ENCODE measurements at regions not wholly inside any gene's neighbourhood (a gene's known extent, or its start where the extent isn't known, plus 50 kb on each side); places are given as distances from the start of the nearest gene placed in this dataset.

DNA sequence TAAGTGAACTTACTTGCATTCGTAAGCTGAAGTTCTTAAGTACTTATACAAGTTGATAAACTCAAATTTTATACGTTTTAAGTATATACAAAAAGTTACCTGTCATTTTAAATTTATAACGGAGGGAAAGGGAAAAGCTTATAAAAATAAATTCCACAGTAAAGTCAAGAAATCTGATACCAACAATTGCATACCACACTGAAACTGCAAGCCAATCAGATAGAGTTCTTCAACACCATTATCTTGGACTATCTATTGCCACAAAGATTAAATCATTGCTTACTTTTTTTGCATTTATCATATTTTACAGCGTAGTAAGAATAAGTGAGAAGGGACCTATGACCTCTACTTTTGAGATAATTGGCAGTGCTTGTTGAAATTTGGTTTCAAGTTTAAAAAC, 386.7 kb downstream of the TFAP2A start:
- DNase-seq = no peak

DNA sequence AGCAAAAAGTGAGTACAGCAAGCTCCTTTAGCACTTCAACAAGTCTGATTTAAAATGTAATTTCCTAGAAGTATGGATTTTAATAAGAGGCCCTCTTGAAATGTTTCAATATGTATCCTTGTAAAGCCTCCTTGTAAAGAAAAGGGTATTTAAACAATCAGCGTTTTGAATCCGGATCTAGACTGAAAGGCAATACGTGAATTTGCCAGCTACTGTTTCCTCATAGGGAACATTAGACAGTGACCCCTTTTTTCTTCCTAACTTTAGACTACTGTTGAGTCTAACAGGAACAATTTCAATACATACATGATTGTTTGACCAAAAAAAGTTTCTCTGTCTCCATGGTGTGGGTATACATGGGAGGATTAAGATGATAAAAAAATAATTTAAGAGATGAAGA, 395.0 kb downstream of the TFAP2A start:
- no peak for DNase-seq

DNA sequence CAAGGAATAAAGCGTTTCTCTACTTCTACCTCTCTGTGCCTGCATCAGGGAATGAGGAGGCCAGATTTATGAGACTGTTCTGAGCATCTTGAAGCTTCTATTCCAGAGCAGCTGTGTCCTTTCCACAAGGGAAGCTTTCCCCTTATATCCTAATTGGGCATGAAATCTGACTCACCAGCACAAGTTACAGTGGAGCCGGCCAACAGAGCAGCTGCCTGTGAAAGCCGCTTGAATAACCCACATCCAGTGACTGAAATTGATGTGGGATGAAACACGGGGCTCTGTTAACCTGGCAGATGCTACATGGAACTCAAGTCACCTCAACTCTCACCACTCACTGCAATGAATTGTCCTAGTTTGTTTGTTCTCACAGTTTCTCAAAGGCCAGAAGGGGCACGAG, 400.3 kb downstream of the TFAP2A start:
- DNase-seq = no peak

DNA sequence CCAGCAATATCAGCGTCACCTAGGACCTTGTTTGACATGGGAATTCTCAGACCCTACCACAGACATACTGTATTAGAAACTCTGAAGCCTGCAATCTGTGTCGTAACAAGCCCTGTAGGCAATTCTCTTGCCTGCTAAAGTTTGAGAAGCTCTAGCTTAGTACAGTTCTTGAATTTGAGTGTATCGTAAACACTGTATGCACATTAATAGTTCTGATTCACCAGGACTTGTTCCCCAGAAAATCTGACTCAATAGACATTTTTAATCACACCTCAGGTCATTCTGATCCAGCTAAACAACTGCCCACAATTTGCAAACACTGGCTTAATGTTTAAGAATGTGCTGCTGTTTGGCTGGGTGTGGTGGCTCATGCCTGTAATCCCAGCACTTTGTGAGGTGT, 414.3 kb downstream of the TFAP2A start:
- no peak for DNase-seq

DNA sequence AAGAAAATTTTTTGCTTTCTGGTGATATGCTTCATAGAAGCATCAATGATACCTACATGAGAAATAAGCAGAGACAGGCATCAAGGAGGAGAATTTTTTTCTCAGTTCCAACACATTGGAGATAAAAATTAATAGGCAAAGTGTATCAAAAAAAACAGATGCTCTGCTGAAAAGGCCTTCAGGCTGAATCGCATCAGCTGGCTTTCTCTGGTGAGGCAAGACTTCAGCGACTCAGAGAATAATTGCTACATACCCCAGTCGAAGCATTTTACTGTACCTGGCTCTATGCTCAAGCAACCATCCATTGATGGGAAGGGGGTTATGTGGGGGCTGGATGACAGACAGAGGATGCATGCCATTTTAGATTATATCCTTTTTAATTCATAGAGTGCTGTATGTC, 415.1 kb downstream of the TFAP2A start:
- no peak for DNase-seq

DNA sequence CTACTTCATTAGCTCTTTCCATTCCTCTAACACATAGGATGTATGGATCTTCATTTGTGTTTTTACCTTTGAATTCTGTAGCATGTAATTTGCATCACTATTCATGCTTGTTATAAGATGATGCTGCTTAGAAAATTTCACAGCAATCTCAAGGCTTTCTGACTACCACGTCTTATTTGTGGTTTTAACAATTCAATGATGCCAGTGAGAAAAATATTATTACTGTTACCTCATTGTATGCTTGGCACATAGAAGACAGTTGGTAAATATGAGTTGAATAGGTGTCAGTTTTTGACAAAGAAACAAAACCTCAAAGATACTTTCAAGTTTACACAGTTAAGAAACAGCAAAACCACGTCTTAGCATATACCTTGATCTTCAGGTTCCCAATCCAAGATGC, 428.6 kb downstream of the TFAP2A start:
- no peak for DNase-seq

DNA sequence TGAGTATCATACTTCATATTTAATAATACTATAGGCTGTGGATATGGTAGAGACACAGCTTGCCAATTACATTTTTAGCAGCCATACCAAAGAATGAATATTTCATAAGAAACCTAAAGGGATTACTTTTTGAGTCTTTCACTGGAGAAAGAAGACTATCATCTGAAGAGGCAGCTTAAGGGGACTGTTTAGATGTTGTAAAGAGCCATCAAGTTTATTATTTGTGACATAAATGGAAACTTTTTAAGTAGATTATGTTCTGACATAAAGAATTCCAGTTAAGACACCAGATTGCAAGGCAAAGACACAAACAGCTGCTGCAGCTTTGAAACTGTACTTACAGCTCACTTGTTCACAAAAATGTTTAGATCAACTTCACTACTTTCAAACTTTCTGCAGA, 429.4 kb downstream of the TFAP2A start:
- DNase-seq = no peak

DNA sequence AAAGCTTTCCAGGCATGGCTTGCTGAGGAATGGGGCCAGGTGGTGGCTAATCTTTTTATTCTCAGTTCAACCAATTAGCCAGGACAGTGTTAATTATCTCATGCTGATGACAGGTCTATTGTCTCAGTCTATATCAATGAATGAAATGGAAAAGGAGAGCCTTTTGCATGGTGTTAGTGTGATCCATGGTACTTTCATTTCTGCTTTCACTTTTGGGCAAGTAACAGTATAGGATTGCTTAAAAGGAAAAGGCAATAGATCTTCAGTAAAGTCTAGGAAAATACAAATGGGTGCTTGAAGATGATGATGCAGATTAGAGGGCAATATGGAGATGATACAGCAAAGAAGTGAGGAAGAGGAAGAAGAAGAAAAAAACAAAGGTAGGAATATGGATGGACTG, 430.3 kb downstream of the TFAP2A start:
- DNase-seq = no peak

DNA sequence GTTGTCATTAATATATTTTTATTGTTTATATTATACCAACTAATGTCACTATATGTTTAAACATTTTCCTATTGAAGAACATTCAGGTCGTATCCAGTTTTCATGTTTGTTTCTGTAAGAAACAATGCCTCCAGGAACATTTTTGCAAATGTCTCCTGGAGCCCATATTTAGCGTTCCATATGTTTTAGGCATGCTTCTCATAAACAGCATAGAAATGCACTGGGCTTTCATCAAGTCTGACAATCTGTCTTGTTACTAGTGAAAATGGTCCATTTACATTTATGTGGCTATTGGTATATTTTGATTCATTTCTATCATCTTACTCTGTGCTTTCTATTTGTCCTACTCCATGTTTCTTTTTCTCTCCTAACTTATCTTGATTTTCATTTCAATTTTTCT, 431.7 kb downstream of the TFAP2A start:
- DNase-seq = no peak

DNA sequence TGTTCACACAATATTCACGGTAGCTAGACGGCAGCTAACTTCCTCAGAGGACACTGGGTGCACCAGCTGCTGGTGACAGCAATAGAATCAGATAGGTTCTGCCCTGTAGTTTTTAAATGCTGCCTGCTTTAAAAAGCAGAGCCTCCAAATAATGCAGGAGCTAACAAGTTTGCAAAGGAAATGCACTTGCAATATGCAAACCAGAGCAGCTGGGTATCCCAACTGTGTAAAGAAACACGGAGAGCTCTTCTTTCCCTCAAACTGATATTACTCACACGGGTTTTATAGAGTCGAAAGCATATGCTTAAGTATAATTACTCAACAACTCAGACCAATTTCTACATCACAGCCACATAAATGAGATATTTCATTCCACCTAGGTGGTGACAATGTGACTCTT, 432.7 kb downstream of the TFAP2A start:
- no peak for DNase-seq

DNA sequence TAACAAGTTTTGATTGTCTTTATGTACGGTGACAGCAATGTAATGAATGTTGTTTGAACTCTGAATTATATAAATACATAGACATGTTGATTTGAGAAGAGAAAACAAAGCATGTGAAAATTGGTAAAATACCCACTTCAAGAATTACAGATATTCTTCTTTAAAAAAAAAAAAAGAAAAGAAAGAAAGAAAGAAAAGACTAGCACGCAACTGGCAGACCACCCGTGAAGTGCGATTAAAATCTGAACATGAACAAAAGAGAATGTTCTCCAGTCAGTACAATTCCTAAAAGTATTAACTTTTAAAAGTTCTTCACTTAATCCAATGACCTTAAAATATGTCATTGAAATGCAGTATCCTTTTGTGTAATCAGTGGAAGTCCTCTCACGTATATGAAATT, 434.9 kb downstream of the TFAP2A start:
- no peak for DNase-seq

DNA sequence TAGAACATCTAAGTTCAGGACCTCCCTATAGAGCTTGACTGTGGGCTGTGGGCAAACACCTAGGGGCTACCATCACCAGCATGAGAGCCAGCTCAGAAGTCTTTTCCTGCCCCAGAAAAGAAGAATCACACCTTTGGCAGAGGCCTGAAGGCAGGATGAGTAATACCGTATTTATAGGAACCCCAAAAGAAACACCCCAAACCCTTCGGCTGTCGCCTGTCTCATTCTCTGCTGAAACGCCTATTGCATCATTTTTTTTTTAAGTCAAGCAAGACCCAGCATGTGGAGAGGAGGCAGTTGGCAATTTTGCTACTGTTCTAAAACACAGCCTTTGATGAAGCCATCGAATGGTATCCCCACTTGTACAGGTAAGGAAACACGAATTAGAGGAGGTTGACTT, 436.4 kb downstream of the TFAP2A start:
- DNase-seq = no peak

DNA sequence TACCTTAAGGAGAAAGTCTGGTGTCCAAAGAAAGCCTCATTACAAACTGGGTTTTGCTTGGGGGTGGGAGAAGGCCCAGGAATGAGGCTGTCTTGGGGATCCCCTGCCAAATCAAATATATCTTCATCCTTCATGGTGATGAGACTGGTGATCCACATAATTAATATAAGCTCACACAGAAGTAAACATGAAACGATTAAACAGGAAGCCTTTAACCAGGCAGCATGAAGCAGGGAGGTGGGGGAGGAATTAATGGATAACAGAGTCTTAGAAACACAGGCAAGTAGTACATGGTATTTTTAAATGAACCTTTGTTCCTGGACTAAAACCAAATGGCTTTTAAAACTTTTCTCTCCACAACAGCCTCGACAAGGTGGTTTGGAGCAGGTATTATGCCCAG, 437.5 kb downstream of the TFAP2A start:
- DNase-seq = no peak

DNA sequence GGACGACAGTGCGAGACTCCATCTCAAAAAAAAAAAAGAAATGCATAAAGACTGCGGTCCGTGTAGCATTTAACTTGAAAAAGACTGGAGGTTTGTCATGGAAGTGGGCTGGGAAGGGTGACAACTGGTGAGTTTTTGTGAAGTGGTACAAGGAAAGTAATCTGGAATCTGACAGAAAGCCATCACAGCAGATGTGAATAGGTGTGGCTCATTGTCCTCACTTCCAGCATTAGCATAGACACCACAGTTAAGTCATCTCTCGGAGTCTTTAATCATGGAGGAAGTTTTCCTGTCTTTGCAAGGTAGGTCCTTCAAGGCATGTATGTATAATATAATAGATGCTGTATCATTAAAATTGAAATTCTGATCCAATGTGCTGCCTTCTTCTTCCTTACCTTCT, 453.2 kb downstream of the TFAP2A start:
- DNase-seq = no peak

DNA sequence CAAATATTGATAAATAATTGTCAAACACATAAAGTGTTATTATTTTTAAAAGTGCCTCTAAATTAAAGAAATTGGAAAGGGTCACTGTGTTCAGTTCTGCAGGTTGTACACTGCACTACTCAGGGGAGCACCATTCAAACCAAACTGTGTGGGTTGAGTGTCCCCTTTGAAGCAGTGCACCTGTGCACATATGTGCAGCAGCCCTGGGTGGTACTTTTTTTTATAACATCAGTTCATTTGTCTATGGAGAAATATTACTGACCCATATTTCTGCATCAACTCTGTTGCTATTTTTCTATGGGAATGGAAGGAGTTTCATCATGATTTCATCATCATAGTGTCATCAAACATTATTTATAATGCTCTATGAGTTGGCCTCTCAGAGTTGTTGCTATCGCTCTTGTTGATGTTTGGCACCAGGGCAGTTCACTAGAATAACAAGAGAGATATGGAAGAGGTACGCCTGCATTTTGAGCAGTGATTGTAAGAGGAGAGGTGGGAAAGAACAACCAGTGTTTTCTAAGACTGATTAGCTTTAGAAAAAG, 457.6 kb downstream of the TFAP2A start:
- no peak for DNase-seq

DNA sequence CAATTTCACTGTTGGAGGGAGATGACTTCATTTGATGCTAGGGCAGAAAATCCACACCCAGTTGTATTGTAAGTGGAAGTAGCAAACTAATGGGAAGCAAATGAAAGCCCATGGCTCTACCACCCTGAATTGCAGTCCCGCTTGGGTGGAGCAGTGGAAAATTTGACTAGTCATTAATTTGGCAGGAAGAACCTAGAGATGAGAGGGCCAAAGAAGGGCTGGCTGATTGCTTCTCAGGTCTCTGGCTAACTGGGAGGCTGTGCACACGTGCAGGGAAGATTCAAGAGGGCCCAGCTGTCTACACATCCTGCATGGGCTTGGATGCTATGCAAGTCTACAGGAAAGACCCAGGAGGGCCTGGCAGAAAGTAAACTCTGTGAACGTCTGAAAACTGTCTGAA, 466.2 kb downstream of the TFAP2A start:
- no peak for DNase-seq

DNA sequence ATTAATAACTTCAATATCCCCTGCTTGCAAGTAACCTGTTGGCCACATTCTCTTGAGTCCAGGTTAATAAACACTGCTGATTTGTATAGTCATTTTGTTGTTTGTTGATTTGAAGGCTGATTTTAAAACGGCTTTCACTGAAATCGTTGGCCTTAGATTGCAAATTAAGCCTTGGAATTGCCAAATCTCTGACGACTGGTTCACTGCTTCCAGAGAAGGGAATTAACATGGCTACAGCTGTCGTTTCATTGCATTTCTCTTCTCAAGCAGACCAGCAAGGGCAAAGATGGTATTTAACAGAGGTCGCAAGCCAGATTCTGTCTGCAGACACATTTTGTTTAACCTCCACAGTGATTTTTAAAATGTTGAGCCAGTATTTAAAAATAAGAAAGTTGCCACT, 470.9 kb downstream of the TFAP2A start:
- no peak for DNase-seq

DNA sequence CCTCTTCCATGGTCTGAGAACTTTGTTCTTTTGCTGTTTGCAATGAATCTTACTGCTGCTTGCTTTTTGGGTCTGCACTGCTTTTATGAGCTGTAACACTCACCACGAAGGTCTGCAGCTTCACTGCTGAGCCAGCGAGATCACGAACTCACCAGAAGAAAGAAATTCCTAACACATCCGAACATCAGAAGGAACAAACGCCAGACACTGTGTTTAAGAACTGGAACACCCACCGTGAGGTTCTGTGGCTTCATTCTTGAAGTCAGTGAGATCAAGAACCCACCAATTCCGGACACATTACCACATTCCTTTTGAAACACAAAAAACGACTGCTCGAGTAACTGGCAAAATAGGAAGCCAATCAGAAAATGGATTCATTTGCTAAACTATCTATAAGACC, 471.8 kb downstream of the TFAP2A start:
- no peak for DNase-seq

DNA sequence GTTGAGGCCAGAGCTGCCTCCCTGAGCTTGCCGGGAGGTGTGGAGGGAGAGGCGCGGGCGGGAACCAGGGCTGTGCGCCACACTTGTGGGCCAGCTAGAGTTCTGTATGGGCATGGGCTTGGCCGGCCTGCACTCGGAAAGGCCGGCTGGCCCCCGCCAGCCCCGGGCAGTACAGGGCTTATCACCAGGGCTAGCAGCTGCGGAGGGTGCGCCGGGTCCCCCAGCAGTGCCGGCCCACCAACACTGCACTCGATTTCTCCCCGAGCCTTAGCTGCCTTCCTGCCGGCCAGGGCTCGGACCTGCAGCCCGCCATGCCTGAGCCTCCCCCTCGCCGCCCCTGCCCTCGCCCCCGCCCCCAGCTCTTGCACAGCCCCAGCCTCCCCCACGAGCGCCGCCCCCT, 472.7 kb downstream of the TFAP2A start:
- DNase-seq = no peak

DNA sequence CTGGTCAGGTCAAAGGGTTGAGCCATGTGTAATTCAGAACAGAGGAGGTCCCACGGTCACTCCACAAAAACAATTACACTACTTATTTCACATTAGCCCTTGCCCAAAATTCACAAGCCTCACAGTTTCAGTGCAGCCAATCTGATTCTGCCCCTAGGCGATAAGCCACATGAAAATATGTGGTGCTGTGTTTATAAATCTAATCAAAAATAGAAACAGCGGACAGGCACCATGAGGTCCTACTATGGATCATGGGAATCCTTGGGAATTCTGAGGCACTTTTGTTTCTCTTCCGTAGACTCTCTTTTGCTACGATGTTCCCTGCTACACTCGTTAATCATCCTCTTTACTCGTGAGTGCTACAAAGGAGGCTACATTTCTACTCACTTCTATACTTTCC, 476.1 kb downstream of the TFAP2A start:
- no peak for DNase-seq

DNA sequence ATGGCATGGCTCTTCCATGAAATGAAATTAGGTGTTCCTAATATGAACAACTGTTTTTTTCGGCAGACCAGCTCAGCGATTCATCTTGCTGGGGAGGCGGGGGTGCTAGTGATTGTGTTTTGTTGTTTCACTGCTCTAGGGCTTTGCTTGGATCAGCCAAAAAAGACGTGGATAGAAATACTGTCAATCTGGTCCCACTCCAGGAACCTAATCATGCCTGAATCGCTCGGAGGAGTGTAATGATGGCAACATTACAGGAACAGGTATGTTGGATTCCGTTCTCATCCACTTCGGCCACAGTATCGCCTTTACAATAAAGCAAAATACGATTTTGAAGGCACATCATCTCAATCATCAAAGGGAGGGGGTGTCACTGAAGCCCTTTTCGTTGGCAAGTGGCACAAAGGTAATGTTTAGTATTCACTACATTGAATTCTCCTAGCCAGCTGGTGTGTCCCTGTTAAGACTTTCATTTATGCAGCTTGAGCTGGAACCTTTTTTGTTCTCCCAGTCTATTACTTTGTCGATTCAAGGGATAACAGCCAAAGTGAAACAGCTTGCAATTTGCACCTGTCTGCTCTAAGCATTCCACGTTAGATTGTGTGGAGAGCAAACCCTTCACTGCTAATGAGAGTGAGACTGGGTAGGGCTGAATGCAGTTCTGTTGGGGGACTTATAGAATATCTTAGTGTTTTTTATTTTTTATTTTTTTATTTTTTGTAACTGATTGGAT, 477.7 kb downstream of the TFAP2A start:
- DNase-seq = peak; percentile 41

DNA sequence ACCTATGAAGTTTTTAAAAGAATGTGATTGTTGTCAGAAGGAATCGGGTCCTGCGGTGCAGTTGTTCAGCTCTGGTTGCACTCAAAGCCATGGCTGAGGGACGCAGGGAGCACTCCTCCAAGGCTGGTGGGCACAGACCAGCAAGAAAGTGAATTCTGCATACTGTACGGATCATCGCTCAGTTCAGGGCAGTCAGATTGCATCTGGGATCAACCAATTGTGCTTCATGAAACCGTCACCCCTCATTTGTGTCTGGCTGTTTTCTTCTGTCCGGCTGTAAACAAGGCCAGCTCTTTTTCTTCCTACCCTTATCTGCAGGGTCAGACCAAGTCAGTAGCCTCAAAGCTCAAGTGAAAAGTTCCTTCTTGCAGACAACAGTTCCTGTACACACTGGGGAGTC, 478.3 kb downstream of the TFAP2A start:
- DNase-seq = no peak

DNA sequence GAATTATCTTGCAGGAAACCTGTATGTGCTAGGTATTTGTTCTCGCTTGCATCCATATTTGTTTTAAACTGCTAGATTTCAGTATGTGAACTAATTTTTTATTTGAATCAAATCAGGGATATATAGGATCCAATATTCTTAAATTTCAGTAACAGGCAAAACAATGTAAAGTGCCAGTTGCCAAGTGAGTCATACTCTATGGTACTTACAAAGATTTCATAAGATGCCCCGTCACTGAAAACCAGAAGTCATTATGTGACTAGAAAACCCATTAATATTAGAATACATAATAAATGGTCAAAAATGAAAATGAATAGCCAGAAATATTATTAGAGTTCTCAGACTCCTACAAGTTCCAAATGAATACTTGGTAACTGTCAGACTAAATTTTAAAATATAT, 481.2 kb downstream of the TFAP2A start:
- DNase-seq = no peak

DNA sequence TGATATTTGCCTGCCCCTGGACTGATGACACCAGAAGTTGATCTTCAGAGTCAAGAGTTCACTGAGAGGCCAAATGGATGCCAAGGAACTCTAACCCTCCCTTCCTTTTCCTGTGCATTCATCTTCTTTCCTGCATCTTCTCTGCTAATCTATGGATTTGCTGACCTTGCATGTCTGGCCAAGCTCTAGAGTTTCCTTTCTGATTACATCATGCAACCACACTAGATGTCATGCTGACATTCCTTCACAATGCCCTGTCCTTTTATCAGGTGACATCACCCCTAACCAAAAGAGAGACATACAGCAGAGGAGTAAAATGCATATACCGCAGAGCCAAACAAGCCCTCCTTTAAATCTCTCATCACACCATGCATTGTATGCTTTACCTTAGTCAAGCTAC, 487.6 kb downstream of the TFAP2A start:
- no peak for DNase-seq

DNA sequence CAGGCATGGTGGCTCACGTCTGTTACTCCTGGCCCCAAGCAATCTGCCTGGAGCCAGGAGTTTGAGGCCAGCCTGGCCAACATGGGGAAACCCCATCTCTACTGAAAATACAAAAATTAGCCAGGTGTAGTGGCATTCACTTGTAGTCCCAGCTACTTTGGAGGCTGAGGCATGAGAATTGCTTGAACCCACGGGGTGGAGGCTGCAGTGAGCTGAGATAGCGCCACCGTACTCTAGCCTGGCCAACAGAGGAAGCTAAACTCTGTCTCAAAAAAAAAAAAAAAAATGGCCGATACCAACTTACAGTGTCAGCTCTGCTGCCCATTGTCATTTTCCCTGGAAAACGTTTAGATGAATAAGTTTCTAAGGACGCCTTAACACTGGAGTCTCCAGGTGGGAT, 489.9 kb downstream of the TFAP2A start:
- no peak for DNase-seq
